ENCODE measurements at regions not wholly inside any gene's neighbourhood (a gene's known extent, or its start where the extent isn't known, plus 50 kb on each side); places are given as distances from the start of the nearest gene placed in this dataset.

GRCh38 chr2:17231394-17231965 is 286.8 kb downstream of the RAD51AP2 start:
- Histone ChIP-seq H3K9me3 (no peaks in the 10 kb centered on the region), H3K27ac (no peak overlapping the region), H3K4me1 (no peaks in the 10 kb centered on the region), H3K27me3 (no peaks in the 10 kb centered on the region), H3K36me3 (no peaks in the 10 kb centered on the region), H3K4me3 (no peak overlapping the region)
- DNase-seq: no peak
- TF ChIP-seq CTCF (IDR thresholded peaks at IDR 0.05): no peak
- no peak for TF ChIP-seq POLR2A (IDR thresholded peaks at IDR 0.05)

GRCh38 chr2:17229414-17229813 is 288.8 kb downstream of the RAD51AP2 start:
- DNase-seq: no peak
- no peaks in the 10 kb centered on the region for H3K36me3 ChIP-seq
- no peak overlapping the region for H3K4me3 ChIP-seq
- no peaks in the 10 kb centered on the region for H3K27me3 ChIP-seq
- no peak for TF ChIP-seq POLR2A (IDR thresholded peaks at IDR 0.05)
- TF ChIP-seq CTCF (IDR thresholded peaks at IDR 0.05): no peak
- no peaks in the 10 kb centered on the region for H3K4me1 ChIP-seq
- H3K27ac ChIP-seq: no peak overlapping the region
- no peaks in the 10 kb centered on the region for H3K9me3 ChIP-seq

- no peak for DNase-seq
- no peaks in the 10 kb centered on the region for H3K9me3 ChIP-seq
- H3K36me3 ChIP-seq: no peaks in the 10 kb centered on the region
- no peaks in the 10 kb centered on the region for H3K27me3 ChIP-seq
- H3K4me3 ChIP-seq: no peak overlapping the region
- no peak for TF ChIP-seq POLR2A (IDR thresholded peaks at IDR 0.05)
- no peak for TF ChIP-seq CTCF (IDR thresholded peaks at IDR 0.05)
- no peaks in the 10 kb centered on the region for H3K4me1 ChIP-seq
- H3K27ac ChIP-seq: no peak overlapping the region
Measured at GRCh38 chr2:17228461-17228860, 289.8 kb downstream of the RAD51AP2 start.

GRCh38 chr2:17227856-17228255 is 290.4 kb downstream of the RAD51AP2 start:
- no peaks in the 10 kb centered on the region for H3K4me1 ChIP-seq

GRCh38 chr2:17226941-17227490 is 291.2 kb downstream of the RAD51AP2 start:
- DNase-seq: no peak
- no peak overlapping the region for H3K4me3 ChIP-seq
- no peak overlapping the region for H3K27ac ChIP-seq
- no peak for TF ChIP-seq POLR2A (IDR thresholded peaks at IDR 0.05)
- no peak for TF ChIP-seq CTCF (IDR thresholded peaks at IDR 0.05)
- H3K9me3 ChIP-seq: no peaks in the 10 kb centered on the region
- no peaks in the 10 kb centered on the region for H3K36me3 ChIP-seq
- no peaks in the 10 kb centered on the region for H3K27me3 ChIP-seq
- no peaks in the 10 kb centered on the region for H3K4me1 ChIP-seq

More at GRCh38 chr2:17227856-17228255, 290.4 kb downstream of the RAD51AP2 start:
- Histone ChIP-seq H3K36me3 (no peaks in the 10 kb centered on the region), H3K4me3 (no peak overlapping the region), H3K27me3 (no peaks in the 10 kb centered on the region), H3K9me3 (no peaks in the 10 kb centered on the region), H3K27ac (no peak overlapping the region)
- DNase-seq: no peak
- TF ChIP-seq CTCF (IDR thresholded peaks at IDR 0.05): no peak
- TF ChIP-seq POLR2A (IDR thresholded peaks at IDR 0.05): no peak
